Left lung (tissue), 4 donors: ENCODE measurements at regions not wholly inside any gene's neighbourhood (a gene's known extent, or its start where the extent isn't known, plus 50 kb on each side); places are given as distances from the start of the nearest gene placed in this dataset.

Source experiments
- ATAC-seq: fragments of 200-7000 bp; cut with Tn5 transposase; one replicate; pipeline ENCODE4 v1.9.1; 2020; ENCODE audit warnings: moderate library complexity
- DNase-seq, 4 donors: peaks; one replicate each; pipeline ENCODE4 v3.0.0-alpha.2; 2013 to 2020
- H3K27ac ChIP-seq, 2 donors: fragments of 200-600 bp; sonication (generic) in 1 of 2; one replicate each; pipeline versions ENCODE4 v1.5.0 to v1.8.0; 2020 to 2021
- H3K27me3 ChIP-seq, 2 donors: fragments of 200-600 bp; sonication (generic) in 1 of 2; one replicate each; pipeline versions ENCODE4 v1.5.0 to v1.8.0; 2020 to 2021
- H3K36me3 ChIP-seq, 2 donors: fragments of 200-600 bp; sonication (generic) in 1 of 2; one replicate each; pipeline versions ENCODE4 v1.5.0 to v1.8.0; 2020 to 2021
- H3K4me1 ChIP-seq, 2 donors: fragments of 200-600 bp; one replicate each; pipeline ENCODE4 v1.8.0; 2021
- H3K4me3 ChIP-seq, 2 donors: fragments of 200-600 bp; sonication (generic) in 1 of 2; one replicate each; pipeline versions ENCODE4 v1.5.0 to v1.8.0; 2020 to 2021; ENCODE audit warnings: mild to moderate bottlenecking in 1 of 2
- H3K9me3 ChIP-seq, 2 donors: fragments of 200-600 bp; sonication (generic) in 1 of 2; one replicate each; pipeline versions ENCODE4 v1.5.0 to v1.8.0; 2020 to 2021
- CTCF ChIP-seq, 2 donors: fragments of 200-600 bp; sonication (generic) in 1 of 2; IDR thresholded peaks; one replicate each; pipeline versions ENCODE4 v1.5.0 to v1.8.0; 2021; ENCODE audit warnings: antibody characterized with exemption in 2 of 2
- intact Hi-C, 2 donors: fragments of 100-400 bp; cut with DNase I; formaldehyde crosslinking; loops; one replicate each; pipeline versions ENCODE4 v1.11.2 to v1.14.2; 2022
- donor health status: DM: no; HTN: yes; CAD: no.
- donor health status: DM: no; HTN: no; CAD: no.

GRCh38 chr14:85315290-85315689, 214.7 kb upstream of the FLRT2 start:
- no peaks in the 10 kb centered on the region for H3K9me3 ChIP-seq
- no peak for ATAC-seq
- DNase-seq, result no peak
- no peak overlapping the region for H3K27ac ChIP-seq
- no peak for TF ChIP-seq CTCF (IDR thresholded peaks at IDR 0.05)
- intact Hi-C loops, result no loop called here
- no peak overlapping the region for H3K4me3 ChIP-seq
- no peaks in the 10 kb centered on the region for H3K36me3 ChIP-seq
- no peaks in the 10 kb centered on the region for H3K27me3 ChIP-seq
- no peaks in the 10 kb centered on the region for H3K4me1 ChIP-seq

- Histone ChIP-seq H3K4me1 (no peaks in the 10 kb centered on the region), H3K9me3 (no peaks in the 10 kb centered on the region), H3K36me3 (no peaks in the 10 kb centered on the region), H3K4me3 (no peak overlapping the region), H3K27me3 (no peaks in the 10 kb centered on the region), H3K27ac (no peak overlapping the region)
- TF ChIP-seq CTCF (IDR thresholded peaks at IDR 0.05), result no peak
- DNase-seq, result no peak
- intact Hi-C loops, result no loop called here
- no peak for ATAC-seq
These were observed 214.1 kb upstream of the FLRT2 start for GRCh38 chr14:85315733-85316290.

GRCh38 chr14:85316701-85317410, 213.1 kb upstream of the FLRT2 start:
- intact Hi-C loops, result no loop called here
- H3K4me3 ChIP-seq, result no peak overlapping the region
- ATAC-seq, result no peak
- no peaks in the 10 kb centered on the region for H3K27me3 ChIP-seq
- H3K9me3 ChIP-seq, result no peaks in the 10 kb centered on the region
- DNase-seq, result no peak
- TF ChIP-seq CTCF (IDR thresholded peaks at IDR 0.05), result no peak
- no peaks in the 10 kb centered on the region for H3K4me1 ChIP-seq
- no peak overlapping the region for H3K27ac ChIP-seq
- no peaks in the 10 kb centered on the region for H3K36me3 ChIP-seq

- DNase-seq, result no peak
- Histone ChIP-seq H3K9me3 (no peaks in the 10 kb centered on the region), H3K36me3 (no peaks in the 10 kb centered on the region), H3K27ac (no peak overlapping the region), H3K4me3 (no peak overlapping the region), H3K27me3 (no peaks in the 10 kb centered on the region), H3K4me1 (no peaks in the 10 kb centered on the region)
- intact Hi-C loops, result no loop called here
- no peak for ATAC-seq
- TF ChIP-seq CTCF (IDR thresholded peaks at IDR 0.05), result no peak
These were observed 212.4 kb upstream of the FLRT2 start for GRCh38 chr14:85317491-85318021.

GRCh38 chr14:85319101-85319500, 210.8 kb upstream of the FLRT2 start:
- no peaks in the 10 kb centered on the region for H3K36me3 ChIP-seq
- H3K27ac ChIP-seq, result no peak overlapping the region
- intact Hi-C loops, result no loop called here
- DNase-seq (no peak), ATAC-seq (no peak)
- H3K4me1 ChIP-seq, result no peaks in the 10 kb centered on the region
- no peak for TF ChIP-seq CTCF (IDR thresholded peaks at IDR 0.05)
- no peaks in the 10 kb centered on the region for H3K9me3 ChIP-seq
- no peak overlapping the region for H3K4me3 ChIP-seq
- no peaks in the 10 kb centered on the region for H3K27me3 ChIP-seq
